ENCODE measurements at regions not wholly inside any gene's neighbourhood (a gene's known extent, or its start where the extent isn't known, plus 50 kb on each side); places are given as distances from the start of the nearest gene placed in this dataset.

DNA sequence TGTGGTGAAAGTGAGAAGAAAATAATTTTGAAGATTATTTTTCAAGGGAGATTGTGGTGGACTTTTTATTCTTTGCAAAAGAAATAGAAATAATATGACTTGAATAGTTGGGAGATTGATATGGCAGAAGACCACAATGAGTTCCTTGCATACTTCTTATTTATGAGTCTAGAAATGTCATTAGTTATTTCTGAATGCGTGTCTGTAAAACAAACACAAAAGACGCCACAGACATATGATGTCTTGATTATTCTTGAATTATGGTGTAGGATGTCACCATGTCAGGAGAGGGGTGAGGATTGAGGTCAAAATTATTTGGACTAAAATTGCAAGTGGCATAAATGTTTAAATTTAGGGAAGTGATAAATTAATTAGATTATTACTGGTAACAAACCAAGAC is 440.7 kb upstream of the PDE3A start:
- no peak for TF ChIP-seq POLR2A (IDR thresholded peaks at IDR 0.05)
- TF ChIP-seq, protein P1, sequence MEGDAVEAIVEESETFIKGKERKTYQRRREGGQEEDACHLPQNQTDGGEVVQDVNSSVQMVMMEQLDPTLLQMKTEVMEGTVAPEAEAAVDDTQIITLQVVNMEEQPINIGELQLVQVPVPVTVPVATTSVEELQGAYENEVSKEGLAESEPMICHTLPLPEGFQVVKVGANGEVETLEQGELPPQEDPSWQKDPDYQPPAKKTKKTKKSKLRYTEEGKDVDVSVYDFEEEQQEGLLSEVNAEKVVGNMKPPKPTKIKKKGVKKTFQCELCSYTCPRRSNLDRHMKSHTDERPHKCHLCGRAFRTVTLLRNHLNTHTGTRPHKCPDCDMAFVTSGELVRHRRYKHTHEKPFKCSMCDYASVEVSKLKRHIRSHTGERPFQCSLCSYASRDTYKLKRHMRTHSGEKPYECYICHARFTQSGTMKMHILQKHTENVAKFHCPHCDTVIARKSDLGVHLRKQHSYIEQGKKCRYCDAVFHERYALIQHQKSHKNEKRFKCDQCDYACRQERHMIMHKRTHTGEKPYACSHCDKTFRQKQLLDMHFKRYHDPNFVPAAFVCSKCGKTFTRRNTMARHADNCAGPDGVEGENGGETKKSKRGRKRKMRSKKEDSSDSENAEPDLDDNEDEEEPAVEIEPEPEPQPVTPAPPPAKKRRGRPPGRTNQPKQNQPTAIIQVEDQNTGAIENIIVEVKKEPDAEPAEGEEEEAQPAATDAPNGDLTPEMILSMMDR (IDR thresholded peaks at IDR 0.05), result no peak

Data from Peyer's patch (tissue), 4 donors.